Coronary artery (tissue), 2 donors: ENCODE measurements at regions not wholly inside any gene's neighbourhood (a gene's known extent, or its start where the extent isn't known, plus 50 kb on each side); places are given as distances from the start of the nearest gene placed in this dataset.
"Not testable (repeated sequence)": the region's sequence is repeated elsewhere in the genome, so short reads cannot be mapped to it uniquely, and the experiment has no call there.

Experiments used
- DNase-seq: peaks from one replicate; pipeline ENCODE4 v3.0.0-alpha.2; 2017; ENCODE audit warnings: low spot score
- H3K27ac ChIP-seq, 2 donors: fragments of 200-600 bp; sonication (generic); one replicate each; pipeline ENCODE4 v1.5.1; 2016 to 2019
- H3K4me3 ChIP-seq: fragments of 200-600 bp; sonication (generic); 2 replicates; pipeline ENCODE4 v1.5.1; 2016; ENCODE audit warnings: mild to moderate bottlenecking, moderate library complexity
- TF ChIP-seq, protein P1 (sequence below): fragments of 200-600 bp; sonication (generic); IDR thresholded peaks from one replicate; pipeline ENCODE4 v1.5.1; 2019; ENCODE audit warnings: antibody characterized with exemption

DNA sequence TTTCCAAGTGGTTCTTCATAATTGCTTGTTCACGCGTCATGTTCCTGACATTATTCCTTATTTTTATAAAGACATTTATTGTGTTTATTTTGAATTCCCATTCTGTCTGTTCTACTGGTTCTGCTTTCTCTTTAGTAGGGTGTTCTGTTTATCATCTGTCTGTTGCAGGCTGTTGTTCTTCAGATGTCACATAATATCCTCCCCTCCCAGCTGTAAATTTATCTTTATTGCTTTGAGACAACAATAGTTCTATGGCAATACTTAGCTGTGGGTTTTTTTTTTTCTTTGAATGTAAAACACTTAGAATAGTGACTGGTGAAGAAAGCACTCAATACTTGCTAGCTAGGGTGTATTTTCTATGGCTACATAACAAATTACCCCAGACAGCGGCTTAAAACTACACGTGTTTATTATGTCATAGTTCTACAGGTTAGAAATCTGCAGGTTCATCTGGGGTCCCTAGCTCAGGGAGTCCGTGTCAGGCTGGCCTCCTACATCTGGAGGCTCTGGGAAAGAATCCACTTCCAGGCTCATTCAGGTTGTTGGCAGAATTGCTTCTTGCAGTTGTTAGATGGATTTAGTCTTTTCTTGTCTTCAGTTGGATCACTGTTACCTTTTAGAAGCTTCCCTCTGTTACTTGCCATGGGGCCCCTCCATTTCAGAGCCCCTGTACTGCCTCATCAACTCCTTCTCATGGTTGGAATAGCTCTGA, 63.4 kb upstream of the ENPEP start:
- no peak overlapping the region for H3K27ac ChIP-seq
- TF ChIP-seq, protein P1, sequence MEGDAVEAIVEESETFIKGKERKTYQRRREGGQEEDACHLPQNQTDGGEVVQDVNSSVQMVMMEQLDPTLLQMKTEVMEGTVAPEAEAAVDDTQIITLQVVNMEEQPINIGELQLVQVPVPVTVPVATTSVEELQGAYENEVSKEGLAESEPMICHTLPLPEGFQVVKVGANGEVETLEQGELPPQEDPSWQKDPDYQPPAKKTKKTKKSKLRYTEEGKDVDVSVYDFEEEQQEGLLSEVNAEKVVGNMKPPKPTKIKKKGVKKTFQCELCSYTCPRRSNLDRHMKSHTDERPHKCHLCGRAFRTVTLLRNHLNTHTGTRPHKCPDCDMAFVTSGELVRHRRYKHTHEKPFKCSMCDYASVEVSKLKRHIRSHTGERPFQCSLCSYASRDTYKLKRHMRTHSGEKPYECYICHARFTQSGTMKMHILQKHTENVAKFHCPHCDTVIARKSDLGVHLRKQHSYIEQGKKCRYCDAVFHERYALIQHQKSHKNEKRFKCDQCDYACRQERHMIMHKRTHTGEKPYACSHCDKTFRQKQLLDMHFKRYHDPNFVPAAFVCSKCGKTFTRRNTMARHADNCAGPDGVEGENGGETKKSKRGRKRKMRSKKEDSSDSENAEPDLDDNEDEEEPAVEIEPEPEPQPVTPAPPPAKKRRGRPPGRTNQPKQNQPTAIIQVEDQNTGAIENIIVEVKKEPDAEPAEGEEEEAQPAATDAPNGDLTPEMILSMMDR = no peak
- H3K4me3 ChIP-seq = no peak overlapping the region
- no peak for DNase-seq

DNA sequence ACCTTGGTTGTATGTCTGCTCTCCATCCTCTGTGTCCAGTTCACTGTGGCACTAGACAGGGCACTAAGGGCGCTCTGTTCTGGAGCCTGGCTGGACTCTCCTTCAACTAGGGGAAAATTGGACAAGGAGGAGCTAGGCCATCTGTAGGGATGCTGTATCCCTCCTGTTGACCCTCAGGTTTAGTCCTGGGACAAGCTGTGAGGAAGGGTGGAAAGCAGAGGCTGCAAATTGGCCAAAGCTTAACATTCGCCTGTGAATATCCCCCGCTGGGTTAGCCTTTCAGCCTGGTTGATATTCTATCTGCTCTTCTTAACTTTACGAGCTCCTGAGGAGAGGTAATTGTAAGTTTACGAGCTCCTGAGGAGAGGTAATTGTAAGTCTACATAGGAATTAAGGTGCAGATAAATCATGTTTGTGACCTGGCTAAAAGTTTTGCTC, 64.4 kb upstream of the ENPEP start:
- Histone ChIP-seq H3K27ac (no peak overlapping the region), H3K4me3 (no peak overlapping the region)
- no peak for DNase-seq
- TF ChIP-seq, protein P1 = no peak

DNA sequence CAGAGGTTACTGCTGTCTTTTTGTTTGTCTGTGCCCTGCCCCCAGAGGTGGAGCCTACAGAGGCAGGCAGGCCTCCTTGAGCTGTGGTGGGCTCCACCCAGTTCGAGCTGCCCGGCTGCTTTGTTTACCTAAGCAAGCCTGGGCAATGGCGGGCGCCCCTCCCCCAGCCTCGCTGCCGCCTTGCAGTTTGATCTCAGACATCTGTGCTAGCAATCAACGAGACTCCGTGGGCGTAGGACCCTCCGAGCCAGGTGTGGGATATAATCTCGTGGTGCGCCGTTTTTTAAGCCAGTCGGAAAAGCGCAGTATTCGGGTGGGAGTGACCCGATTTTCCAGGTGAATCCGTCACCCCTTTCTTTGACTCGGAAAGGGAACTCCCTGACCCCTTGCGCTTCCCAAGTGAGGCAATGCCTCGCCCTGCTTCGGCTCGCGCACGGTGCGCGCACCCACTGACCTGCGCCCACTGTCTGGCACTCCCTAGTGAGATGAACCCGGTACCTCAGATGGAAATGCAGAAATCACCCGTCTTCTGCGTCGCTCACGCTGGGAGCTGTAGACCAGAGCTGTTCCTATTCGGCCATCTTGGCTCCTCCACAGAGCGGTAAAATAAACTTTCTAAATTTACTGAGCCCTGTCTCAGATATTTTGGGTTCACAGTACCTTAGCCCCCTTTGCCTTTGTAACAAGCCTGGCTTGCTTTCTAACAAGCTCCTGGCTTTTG, 64.9 kb upstream of the ENPEP start:
- not testable (repeated sequence) for H3K4me3 ChIP-seq, H3K27ac ChIP-seq, DNase-seq

DNA sequence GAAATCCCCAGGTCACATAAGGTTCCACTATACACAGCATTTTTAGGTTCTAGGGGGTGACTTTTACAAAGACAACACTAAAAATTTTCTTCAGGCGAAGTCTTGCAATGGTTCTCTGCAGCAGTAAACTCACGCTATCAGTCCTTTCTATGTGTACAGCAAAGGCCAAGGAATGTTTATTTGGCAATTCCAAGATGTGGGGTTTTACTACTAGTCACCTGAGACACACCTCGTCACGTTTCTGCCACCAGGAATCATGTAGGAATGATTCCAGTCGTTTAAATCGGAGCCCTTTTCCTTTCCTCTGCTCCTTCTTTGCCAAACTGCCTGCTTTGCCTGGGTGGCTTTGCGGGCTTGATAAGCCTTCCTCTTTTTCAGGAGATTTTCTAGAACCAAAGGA, 75.9 kb upstream of the ENPEP start:
- TF ChIP-seq, protein P1 = no peak
- Histone ChIP-seq H3K27ac (no peak overlapping the region), H3K4me3 (no peak overlapping the region)
- no peak for DNase-seq

DNA sequence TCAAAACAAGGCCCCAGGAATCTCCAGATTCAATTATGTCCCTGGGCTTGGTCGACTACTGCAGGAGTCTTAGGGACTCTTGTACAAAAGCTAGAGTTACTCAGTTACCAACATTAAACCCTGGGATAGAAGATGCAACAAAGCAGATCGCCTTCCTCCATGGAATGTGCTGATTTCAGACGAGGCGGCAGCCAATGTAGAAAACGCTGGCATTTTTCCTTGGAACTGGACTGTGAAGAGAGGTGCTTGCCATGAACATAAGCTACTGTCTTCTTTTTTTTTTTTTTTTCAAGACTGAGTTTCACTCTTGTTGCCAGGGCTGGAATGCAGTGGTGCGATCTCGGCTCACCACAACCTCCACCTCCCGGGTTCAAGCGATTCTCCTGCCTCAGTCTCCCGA, 76.9 kb upstream of the ENPEP start:
- DNase-seq = not testable (repeated sequence)

DNA sequence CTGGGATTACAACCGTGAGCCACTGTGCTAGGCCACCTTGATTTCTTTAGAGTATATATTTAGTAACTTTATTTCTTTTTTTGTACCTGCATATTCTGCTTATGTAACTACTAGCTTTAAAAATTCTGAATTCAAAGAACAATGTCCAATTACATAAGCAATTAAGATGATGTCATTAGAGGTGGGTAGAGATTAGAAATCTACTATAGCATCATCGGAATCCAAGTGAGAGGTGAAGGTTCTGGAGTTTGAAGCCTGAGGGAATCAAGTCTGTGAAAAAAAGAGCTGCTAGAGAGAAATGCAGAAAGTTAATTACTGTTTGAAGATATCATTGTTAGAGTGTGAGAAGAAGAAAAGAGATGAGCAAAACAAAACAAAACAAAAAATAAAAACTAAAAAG, 79.0 kb upstream of the ENPEP start:
- no peak overlapping the region for H3K4me3 ChIP-seq
- DNase-seq = no peak
- TF ChIP-seq, protein P1 = no peak
- no peak overlapping the region for H3K27ac ChIP-seq

More for the DNA sequence above, 76.9 kb upstream of the ENPEP start:
- not testable (repeated sequence) for H3K27ac ChIP-seq, H3K4me3 ChIP-seq

DNA sequence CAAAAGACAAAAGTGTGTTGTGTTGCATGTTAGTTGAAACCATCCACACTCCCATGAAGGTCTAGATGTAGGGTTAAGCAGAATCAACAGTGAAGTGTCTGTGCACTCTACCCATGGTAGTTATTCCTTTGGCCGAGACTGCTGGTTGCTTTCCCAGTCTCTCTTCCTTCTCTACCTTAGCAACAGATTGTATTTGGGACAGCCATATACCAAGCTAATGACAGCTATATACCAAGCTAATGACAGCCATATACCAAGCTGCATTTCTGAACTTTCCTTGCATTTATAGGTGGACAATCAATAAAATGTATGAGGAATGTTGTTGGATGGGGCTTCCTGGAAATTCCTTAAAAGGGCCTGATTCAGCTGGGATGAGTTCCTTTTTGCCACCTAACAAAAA, 80.5 kb upstream of the ENPEP start:
- no peak overlapping the region for H3K27ac ChIP-seq
- TF ChIP-seq, protein P1 = no peak
- DNase-seq = no peak
- no peak overlapping the region for H3K4me3 ChIP-seq

DNA sequence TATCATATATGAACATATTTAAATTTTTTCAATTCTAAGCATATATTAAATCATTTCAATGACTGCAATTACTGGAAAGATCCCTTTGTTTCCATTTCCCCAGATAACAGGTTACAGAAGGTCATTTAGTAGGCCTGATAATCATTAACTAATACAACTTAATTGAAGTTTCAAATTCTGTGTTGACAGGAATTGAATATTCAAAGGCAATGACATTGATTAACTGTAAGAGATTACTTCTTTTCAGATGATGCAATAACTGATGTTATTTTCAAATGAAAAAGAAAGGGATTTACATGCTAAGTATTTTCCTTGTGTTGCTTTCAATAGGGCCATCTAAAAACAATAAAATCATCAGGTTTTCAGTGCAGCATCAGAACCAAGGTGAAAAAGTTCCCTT, 81.1 kb upstream of the ENPEP start:
- H3K27ac ChIP-seq = no peak overlapping the region
- no peak overlapping the region for H3K4me3 ChIP-seq
- TF ChIP-seq, protein P1 = no peak
- DNase-seq = no peak
